ENCODE measurements at regions not wholly inside any gene's neighbourhood (a gene's known extent, or its start where the extent isn't known, plus 50 kb on each side); places are given as distances from the start of the nearest gene placed in this dataset.

GRCh38 chr6:80603679-80604078, 497.2 kb downstream of the BCKDHB start:
- TF ChIP-seq CTCF (IDR thresholded peaks at IDR 0.05; ENCODE audit: low read length) (no peak), EZH2 (IDR thresholded peaks at IDR 0.05; ENCODE audit: borderline replicate concordance, low read length) (no peak)

All from OCI-LY1 (cell line).